ENCODE measurements at regions not wholly inside any gene's neighbourhood (a gene's known extent, or its start where the extent isn't known, plus 50 kb on each side); places are given as distances from the start of the nearest gene placed in this dataset.

GRCh38 chr3:171949554-171949953 is 89.8 kb upstream of the FNDC3B start:
- DNase-seq (ENCODE audit: low read depth) = no peak
- H3K4me3 ChIP-seq (ENCODE audit: low read depth, low read length) = no peak overlapping the region
- no peak for TF ChIP-seq CTCF (IDR thresholded peaks at IDR 0.05; ENCODE audit: insufficient read depth, low read length)

- peak; percentile 58 for DNase-seq (ENCODE audit: low read depth)
- no peak overlapping the region for H3K4me3 ChIP-seq (ENCODE audit: low read depth, low read length)
- no peak for TF ChIP-seq CTCF (IDR thresholded peaks at IDR 0.05; ENCODE audit: insufficient read depth, low read length)
Measured at GRCh38 chr3:171950373-171950772, 89.0 kb upstream of the FNDC3B start.

GRCh38 chr3:171951597-171951996 is 87.8 kb upstream of the FNDC3B start:
- DNase-seq (ENCODE audit: low read depth) = no peak

DNA sequence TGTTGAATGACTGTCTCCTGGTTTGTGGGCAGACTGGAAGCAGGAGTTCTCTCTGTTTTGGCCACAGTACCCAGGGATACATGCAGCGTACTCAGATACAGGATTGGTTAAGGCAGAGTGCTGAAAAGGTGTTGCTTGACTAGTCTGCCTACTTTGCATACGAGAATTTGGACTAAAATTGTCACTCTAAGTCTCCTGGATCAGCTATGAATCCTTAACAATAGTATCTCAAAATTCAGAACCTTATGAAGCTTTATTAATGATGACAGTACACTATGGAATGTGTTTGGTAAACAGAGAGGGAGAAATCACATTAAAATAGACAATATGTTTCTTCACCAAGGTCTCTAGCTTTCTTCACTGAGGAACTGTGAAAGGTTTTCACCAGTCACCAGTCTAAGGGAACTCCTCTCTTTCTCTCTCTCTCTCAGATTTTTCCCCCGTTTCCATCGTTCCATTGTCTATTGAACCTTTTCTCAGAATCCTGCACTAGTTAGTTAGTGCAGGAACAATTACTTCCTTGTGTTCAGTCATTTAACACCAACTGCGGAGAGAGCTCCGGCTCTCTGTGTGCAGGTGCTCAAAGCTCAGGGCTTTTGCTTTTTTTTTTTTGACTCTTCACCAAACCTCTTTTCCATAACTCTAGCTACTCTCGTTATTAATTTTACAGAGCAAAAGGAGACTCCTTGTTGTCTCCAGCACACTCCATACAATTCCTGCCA is 85.9 kb upstream of the FNDC3B start:
- H3K4me3 ChIP-seq (ENCODE audit: low read depth, low read length) = no peak overlapping the region
- TF ChIP-seq CTCF (IDR thresholded peaks at IDR 0.05; ENCODE audit: insufficient read depth, low read length) = no peak
- DNase-seq (ENCODE audit: low read depth) = no peak

More at GRCh38 chr3:171951597-171951996, 87.8 kb upstream of the FNDC3B start:
- TF ChIP-seq CTCF (IDR thresholded peaks at IDR 0.05; ENCODE audit: insufficient read depth, low read length) = no peak
- no peak overlapping the region for H3K4me3 ChIP-seq (ENCODE audit: low read depth, low read length)

DNA sequence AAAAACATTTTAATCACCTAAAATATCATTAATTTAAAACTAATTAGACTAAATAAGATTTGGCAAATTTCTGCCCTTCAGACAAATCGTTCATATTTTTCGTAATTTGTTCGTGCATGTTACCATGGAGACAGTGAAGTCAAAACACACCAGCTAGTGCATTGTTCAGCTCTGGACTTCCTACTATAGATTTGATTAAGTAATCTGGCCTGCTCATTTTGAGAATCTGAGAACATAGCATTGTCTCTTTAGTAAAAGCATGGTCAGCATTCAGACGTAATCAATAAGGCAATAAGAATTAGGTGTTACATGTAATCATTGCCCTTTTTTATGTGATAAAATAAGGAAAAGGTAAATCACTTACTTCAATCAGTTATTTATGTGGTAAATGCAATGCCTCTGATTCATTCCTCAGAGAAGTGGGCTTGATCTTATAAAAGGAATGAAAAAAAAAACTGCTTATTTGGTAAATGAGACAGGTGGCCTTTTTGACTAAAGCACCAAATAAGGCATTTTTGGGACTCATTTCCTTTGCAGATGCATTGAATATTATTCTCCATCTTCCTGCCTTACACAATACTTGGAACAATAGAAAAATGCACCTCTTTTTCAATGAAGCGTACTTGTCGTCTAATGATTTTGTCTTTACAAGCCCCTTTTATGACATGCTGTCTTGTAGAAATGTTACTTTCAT is 84.5 kb upstream of the FNDC3B start:
- TF ChIP-seq CTCF (IDR thresholded peaks at IDR 0.05; ENCODE audit: insufficient read depth, low read length) = no peak
- DNase-seq (ENCODE audit: low read depth) = no peak
- no peak overlapping the region for H3K4me3 ChIP-seq (ENCODE audit: low read depth, low read length)

- DNase-seq (ENCODE audit: low read depth) = no peak
- H3K4me3 ChIP-seq (ENCODE audit: low read depth, low read length) = no peak overlapping the region
- no peak for TF ChIP-seq CTCF (IDR thresholded peaks at IDR 0.05; ENCODE audit: insufficient read depth, low read length)
Measured at GRCh38 chr3:171955598-171955997, 83.8 kb upstream of the FNDC3B start.
